ENCODE measurements at regions not wholly inside any gene's neighbourhood (a gene's known extent, or its start where the extent isn't known, plus 50 kb on each side); places are given as distances from the start of the nearest gene placed in this dataset.

DNA sequence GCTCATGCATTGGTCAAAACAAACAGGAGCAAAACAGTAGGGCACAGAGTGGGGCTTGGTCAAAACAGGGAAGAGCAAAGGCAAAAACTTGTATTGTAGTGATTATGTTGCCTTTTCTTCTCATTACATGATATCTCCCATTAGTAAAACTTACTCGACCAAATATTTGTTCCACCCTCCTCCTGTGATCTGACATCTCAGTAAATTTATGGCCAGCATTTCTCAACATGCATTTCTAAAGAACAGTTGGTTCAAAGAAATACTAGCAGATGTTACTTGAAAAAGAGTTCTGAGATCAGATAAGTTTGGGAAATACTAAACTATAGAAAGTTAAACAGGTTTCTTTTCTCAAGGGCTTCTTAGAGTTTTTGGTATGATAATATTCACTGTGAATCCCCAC lies 423.1 kb downstream of the FIGN start:
- FAIRE-seq (no peak), DNase-seq (ENCODE audit: extremely low read depth in 1 of 4, low spot score in 3 of 4) (no peak), ATAC-seq (no peak)
- BruUV-seq (replicated peaks): no TSS peak
- H3K27ac ChIP-seq (ENCODE audit: extremely low read depth, low read depth, low read length): no peak overlapping the region
- CTCF ChIA-PET (ENCODE audit: low intra/inter-chr PET ratio): no interaction called here
- H3K4me1 ChIP-seq (replicated peaks in 1 of 2; ENCODE audit: control insufficient read depth in 2 of 2, insufficient read depth in 2 of 2, low read length in 2 of 2): no peaks in the 10 kb centered on the region
- H3K4me3 ChIP-seq: no peak overlapping the region
- no peaks in the 10 kb centered on the region for H3K27me3 ChIP-seq (ENCODE audit: control insufficient read depth in 2 of 2, insufficient read depth in 2 of 2, low read length in 2 of 2)
- H2AFZ ChIP-seq (ENCODE audit: low read depth, low read length): no peak overlapping the region
- H3K9me1 ChIP-seq (ENCODE audit: control insufficient read depth, insufficient read depth, low read length): no peaks in the 10 kb centered on the region
- no peak for TF ChIP-seq SAP30 (IDR thresholded peaks at IDR 0.05; ENCODE audit: borderline replicate concordance, insufficient read depth, low read depth, low read length, poor library complexity, severe bottlenecking)
- TF ChIP-seq, protein P1, sequence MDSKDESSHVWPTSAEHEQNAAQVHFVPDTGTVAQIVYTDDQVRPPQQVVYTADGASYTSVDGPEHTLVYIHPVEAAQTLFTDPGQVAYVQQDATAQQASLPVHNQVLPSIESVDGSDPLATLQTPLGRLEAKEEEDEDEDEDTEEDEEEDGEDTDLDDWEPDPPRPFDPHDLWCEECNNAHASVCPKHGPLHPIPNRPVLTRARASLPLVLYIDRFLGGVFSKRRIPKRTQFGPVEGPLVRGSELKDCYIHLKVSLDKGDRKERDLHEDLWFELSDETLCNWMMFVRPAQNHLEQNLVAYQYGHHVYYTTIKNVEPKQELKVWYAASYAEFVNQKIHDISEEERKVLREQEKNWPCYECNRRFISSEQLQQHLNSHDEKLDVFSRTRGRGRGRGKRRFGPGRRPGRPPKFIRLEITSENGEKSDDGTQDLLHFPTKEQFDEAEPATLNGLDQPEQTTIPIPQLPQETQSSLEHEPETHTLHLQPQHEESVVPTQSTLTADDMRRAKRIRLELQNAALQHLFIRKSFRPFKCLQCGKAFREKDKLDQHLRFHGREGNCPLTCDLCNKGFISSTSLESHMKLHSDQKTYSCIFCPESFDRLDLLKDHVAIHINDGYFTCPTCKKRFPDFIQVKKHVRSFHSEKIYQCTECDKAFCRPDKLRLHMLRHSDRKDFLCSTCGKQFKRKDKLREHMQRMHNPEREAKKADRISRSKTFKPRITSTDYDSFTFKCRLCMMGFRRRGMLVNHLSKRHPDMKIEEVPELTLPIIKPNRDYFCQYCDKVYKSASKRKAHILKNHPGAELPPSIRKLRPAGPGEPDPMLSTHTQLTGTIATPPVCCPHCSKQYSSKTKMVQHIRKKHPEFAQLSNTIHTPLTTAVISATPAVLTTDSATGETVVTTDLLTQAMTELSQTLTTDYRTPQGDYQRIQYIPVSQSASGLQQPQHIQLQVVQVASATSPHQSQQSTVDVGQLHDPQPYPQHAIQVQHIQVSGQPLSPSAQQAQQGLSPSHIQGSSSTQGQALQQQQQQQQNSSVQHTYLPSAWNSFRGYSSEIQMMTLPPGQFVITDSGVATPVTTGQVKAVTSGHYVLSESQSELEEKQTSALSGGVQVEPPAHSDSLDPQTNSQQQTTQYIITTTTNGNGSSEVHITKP (IDR thresholded peaks at IDR 0.05; ENCODE audit: partially characterized antibody): no peak
- TF ChIP-seq YY1 (IDR thresholded peaks at IDR 0.05; ENCODE audit: borderline replicate concordance in 1 of 3, control insufficient read depth in 1 of 3, extremely low read depth in 1 of 3, insufficient read depth in 3 of 3, insufficient read length in 1 of 3, insufficient replicate concordance in 2 of 3, low read depth in 1 of 3, low read length in 2 of 3): no peak
- TF ChIP-seq RCOR1 (IDR thresholded peaks at IDR 0.05; ENCODE audit: borderline replicate concordance in 1 of 2, low read depth in 2 of 2, low read length in 2 of 2): no peak
- TF ChIP-seq ZNF551 (CRISPR knock-in tag; IDR thresholded peaks at IDR 0.05): no peak
- TF ChIP-seq, protein P2, sequence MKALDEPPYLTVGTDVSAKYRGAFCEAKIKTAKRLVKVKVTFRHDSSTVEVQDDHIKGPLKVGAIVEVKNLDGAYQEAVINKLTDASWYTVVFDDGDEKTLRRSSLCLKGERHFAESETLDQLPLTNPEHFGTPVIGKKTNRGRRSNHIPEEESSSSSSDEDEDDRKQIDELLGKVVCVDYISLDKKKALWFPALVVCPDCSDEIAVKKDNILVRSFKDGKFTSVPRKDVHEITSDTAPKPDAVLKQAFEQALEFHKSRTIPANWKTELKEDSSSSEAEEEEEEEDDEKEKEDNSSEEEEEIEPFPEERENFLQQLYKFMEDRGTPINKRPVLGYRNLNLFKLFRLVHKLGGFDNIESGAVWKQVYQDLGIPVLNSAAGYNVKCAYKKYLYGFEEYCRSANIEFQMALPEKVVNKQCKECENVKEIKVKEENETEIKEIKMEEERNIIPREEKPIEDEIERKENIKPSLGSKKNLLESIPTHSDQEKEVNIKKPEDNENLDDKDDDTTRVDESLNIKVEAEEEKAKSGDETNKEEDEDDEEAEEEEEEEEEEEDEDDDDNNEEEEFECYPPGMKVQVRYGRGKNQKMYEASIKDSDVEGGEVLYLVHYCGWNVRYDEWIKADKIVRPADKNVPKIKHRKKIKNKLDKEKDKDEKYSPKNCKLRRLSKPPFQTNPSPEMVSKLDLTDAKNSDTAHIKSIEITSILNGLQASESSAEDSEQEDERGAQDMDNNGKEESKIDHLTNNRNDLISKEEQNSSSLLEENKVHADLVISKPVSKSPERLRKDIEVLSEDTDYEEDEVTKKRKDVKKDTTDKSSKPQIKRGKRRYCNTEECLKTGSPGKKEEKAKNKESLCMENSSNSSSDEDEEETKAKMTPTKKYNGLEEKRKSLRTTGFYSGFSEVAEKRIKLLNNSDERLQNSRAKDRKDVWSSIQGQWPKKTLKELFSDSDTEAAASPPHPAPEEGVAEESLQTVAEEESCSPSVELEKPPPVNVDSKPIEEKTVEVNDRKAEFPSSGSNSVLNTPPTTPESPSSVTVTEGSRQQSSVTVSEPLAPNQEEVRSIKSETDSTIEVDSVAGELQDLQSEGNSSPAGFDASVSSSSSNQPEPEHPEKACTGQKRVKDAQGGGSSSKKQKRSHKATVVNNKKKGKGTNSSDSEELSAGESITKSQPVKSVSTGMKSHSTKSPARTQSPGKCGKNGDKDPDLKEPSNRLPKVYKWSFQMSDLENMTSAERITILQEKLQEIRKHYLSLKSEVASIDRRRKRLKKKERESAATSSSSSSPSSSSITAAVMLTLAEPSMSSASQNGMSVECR (CRISPR knock-in tag; IDR thresholded peaks at IDR 0.05): no peak
- TF ChIP-seq PTBP1 (IDR thresholded peaks at IDR 0.05; ENCODE audit: low read depth, low read length): no peak
- TF ChIP-seq SLC30A9 (CRISPR knock-in tag; IDR thresholded peaks at IDR 0.05): no peak
- no peak for TF ChIP-seq ZNF23 (CRISPR knock-in tag; IDR thresholded peaks at IDR 0.05)
- intact Hi-C loops (cut with micrococcal nuclease): no loop called here
- H3K36me3 ChIP-seq (ENCODE audit: control insufficient read depth, insufficient read depth, low read length): no peaks in the 10 kb centered on the region
- no peak overlapping the region for H3K9ac ChIP-seq (ENCODE audit: insufficient read depth in 1 of 2, low read depth in 2 of 2, low read length in 2 of 2)
- no peak overlapping the region for H3K4me2 ChIP-seq (ENCODE audit: insufficient read depth, low read length)
- no peaks in the 10 kb centered on the region for H4K20me1 ChIP-seq (replicated peaks; ENCODE audit: control insufficient read depth, insufficient read depth, low read length)
- WGBS (ENCODE audit: insufficient coverage, low coverage, missing lambda C conversion rate): 0% methylated on average over 1 of the region's 1 CpG
- no peaks in the 10 kb centered on the region for H3K79me2 ChIP-seq (ENCODE audit: control insufficient read depth, insufficient read depth, low read length)
- in situ Hi-C loops (cut with MboI): no loop called here
- POLR2A ChIA-PET: no interaction called here
- H3K9me3 ChIP-seq (replicated peaks; ENCODE audit: control insufficient read depth, insufficient read depth, low read depth, low read length): no peaks in the 10 kb centered on the region; the same call in 1 of the 2 replicates
